ENCODE measurements at regions not wholly inside any gene's neighbourhood (a gene's known extent, or its start where the extent isn't known, plus 50 kb on each side); places are given as distances from the start of the nearest gene placed in this dataset.

GRCh38 chr2:118469103-118469502 lies 378.3 kb downstream of the EN1 start (continued):
- TF ChIP-seq, protein P1, sequence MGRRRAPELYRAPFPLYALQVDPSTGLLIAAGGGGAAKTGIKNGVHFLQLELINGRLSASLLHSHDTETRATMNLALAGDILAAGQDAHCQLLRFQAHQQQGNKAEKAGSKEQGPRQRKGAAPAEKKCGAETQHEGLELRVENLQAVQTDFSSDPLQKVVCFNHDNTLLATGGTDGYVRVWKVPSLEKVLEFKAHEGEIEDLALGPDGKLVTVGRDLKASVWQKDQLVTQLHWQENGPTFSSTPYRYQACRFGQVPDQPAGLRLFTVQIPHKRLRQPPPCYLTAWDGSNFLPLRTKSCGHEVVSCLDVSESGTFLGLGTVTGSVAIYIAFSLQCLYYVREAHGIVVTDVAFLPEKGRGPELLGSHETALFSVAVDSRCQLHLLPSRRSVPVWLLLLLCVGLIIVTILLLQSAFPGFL (CRISPR knock-in tag; IDR thresholded peaks at IDR 0.05), result no peak

GRCh38 chr2:118464546-118465265 lies 376.4 kb downstream of the INSIG2 start:
- H3K4me1 ChIP-seq (replicated peaks in 1 of 2; ENCODE audit: control insufficient read depth in 2 of 2, insufficient read depth in 2 of 2, low read length in 2 of 2), result peaks cover 0 to 4% of the 10 kb centered on the region in 2 experiments; a peak in 1 of 5 replicates
- BruUV-seq (replicated peaks), result no TSS peak
- CTCF ChIA-PET (ENCODE audit: low intra/inter-chr PET ratio), result no interaction called here
- H3K9me1 ChIP-seq (ENCODE audit: control insufficient read depth, insufficient read depth, low read length), result no peaks in the 10 kb centered on the region
- H3K4me3 ChIP-seq, result no peak overlapping the region
- ATAC-seq (no peak), FAIRE-seq (no peak), DNase-seq (ENCODE audit: extremely low read depth in 1 of 4, low spot score in 3 of 4) (no peak)
- H3K27ac ChIP-seq (ENCODE audit: extremely low read depth, low read depth, low read length), result no peak overlapping the region
- H3K4me2 ChIP-seq (ENCODE audit: insufficient read depth, low read length), result no peak overlapping the region
- H4K20me1 ChIP-seq (replicated peaks; ENCODE audit: control insufficient read depth, insufficient read depth, low read length), result no peaks in the 10 kb centered on the region
- POLR2A ChIA-PET, result no interaction called here
- in situ Hi-C loops (cut with MboI), result no loop called here
- H3K36me3 ChIP-seq (ENCODE audit: control insufficient read depth, insufficient read depth, low read length), result no peaks in the 10 kb centered on the region
- H3K9me3 ChIP-seq (replicated peaks; ENCODE audit: control insufficient read depth, insufficient read depth, low read depth, low read length), result no peaks in the 10 kb centered on the region
- intact Hi-C loops (cut with micrococcal nuclease), result no loop called here
- under 1% methylated on average over 9 of the region's 9 CpGs for WGBS (ENCODE audit: insufficient coverage, low coverage, missing lambda C conversion rate)
- H3K27me3 ChIP-seq (ENCODE audit: control insufficient read depth in 2 of 2, insufficient read depth in 2 of 2, low read length in 2 of 2), result peaks cover 0 to 7% of the 10 kb centered on the region in 2 experiments; a peak in 1 of 5 replicates
- no peak overlapping the region for H3K9ac ChIP-seq (ENCODE audit: insufficient read depth in 1 of 2, low read depth in 2 of 2, low read length in 2 of 2)
- H2AFZ ChIP-seq (ENCODE audit: low read depth, low read length), result no peak overlapping the region
- H3K79me2 ChIP-seq (ENCODE audit: control insufficient read depth, insufficient read depth, low read length), result no peaks in the 10 kb centered on the region
- TF ChIP-seq, protein P2, sequence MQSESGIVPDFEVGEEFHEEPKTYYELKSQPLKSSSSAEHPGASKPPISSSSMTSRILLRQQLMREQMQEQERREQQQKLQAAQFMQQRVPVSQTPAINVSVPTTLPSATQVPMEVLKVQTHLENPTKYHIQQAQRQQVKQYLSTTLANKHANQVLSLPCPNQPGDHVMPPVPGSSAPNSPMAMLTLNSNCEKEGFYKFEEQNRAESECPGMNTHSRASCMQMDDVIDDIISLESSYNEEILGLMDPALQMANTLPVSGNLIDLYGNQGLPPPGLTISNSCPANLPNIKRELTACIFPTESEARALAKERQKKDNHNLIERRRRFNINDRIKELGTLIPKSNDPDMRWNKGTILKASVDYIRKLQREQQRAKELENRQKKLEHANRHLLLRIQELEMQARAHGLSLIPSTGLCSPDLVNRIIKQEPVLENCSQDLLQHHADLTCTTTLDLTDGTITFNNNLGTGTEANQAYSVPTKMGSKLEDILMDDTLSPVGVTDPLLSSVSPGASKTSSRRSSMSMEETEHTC (IDR thresholded peaks at IDR 0.05), result no peak
- no peak for TF ChIP-seq ARHGAP35 (IDR thresholded peaks at IDR 0.05; ENCODE audit: partially characterized antibody)
- TF ChIP-seq TRIM28 (IDR thresholded peaks at IDR 0.05), result no peak
- TF ChIP-seq SPI1 (IDR thresholded peaks at IDR 0.05; ENCODE audit: borderline replicate concordance, low read depth, low read length), result no peak
- no peak for TF ChIP-seq ZKSCAN3 (CRISPR knock-in tag; IDR thresholded peaks at IDR 0.05)
- TF ChIP-seq, protein P3, sequence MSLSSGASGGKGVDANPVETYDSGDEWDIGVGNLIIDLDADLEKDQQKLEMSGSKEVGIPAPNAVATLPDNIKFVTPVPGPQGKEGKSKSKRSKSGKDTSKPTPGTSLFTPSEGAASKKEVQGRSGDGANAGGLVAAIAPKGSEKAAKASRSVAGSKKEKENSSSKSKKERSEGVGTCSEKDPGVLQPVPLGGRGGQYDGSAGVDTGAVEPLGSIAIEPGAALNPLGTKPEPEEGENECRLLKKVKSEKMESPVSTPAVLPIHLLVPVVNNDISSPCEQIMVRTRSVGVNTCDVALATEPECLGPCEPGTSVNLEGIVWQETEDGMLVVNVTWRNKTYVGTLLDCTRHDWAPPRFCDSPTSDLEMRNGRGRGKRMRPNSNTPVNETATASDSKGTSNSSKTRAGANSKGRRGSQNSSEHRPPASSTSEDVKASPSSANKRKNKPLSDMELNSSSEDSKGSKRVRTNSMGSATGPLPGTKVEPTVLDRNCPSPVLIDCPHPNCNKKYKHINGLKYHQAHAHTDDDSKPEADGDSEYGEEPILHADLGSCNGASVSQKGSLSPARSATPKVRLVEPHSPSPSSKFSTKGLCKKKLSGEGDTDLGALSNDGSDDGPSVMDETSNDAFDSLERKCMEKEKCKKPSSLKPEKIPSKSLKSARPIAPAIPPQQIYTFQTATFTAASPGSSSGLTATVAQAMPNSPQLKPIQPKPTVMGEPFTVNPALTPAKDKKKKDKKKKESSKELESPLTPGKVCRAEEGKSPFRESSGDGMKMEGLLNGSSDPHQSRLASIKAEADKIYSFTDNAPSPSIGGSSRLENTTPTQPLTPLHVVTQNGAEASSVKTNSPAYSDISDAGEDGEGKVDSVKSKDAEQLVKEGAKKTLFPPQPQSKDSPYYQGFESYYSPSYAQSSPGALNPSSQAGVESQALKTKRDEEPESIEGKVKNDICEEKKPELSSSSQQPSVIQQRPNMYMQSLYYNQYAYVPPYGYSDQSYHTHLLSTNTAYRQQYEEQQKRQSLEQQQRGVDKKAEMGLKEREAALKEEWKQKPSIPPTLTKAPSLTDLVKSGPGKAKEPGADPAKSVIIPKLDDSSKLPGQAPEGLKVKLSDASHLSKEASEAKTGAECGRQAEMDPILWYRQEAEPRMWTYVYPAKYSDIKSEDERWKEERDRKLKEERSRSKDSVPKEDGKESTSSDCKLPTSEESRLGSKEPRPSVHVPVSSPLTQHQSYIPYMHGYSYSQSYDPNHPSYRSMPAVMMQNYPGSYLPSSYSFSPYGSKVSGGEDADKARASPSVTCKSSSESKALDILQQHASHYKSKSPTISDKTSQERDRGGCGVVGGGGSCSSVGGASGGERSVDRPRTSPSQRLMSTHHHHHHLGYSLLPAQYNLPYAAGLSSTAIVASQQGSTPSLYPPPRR (CRISPR knock-in tag; IDR thresholded peaks at IDR 0.05; ENCODE audit: borderline replicate concordance), result no peak
- no peak for TF ChIP-seq ARID2 (IDR thresholded peaks at IDR 0.05)
- TF ChIP-seq CHAMP1 (IDR thresholded peaks at IDR 0.05), result no peak
- TF ChIP-seq HOXB6 (CRISPR knock-in tag; IDR thresholded peaks at IDR 0.05; ENCODE audit: borderline replicate concordance), result no peak
- no peak for TF ChIP-seq CBFB (CRISPR knock-in tag; IDR thresholded peaks at IDR 0.05)

Data from K562 (cell line).